SK-N-MC (cell line): ENCODE measurements at regions not wholly inside any gene's neighbourhood (a gene's known extent, or its start where the extent isn't known, plus 50 kb on each side); places are given as distances from the start of the nearest gene placed in this dataset.

Experiments
- EZH2 ChIP-seq: fragments of 200-600 bp; sonication (generic); IDR thresholded peaks from one replicate; pipeline ENCODE4 v1.6.1; 2017; ENCODE audit warnings: antibody characterized with exemption
- POLR2AphosphoS5 ChIP-seq: IDR thresholded peaks from 2 replicates; pipeline ENCODE4 v1.6.1; 2012; ENCODE audit warnings: mild to moderate bottlenecking, low read depth, low read length, borderline replicate concordance

- TF ChIP-seq EZH2 (no peak), POLR2AphosphoS5 (no peak)
Measured at GRCh38 chr7:136072447-136072846, 95.3 kb upstream of the MTPN start.
